ENCODE measurements at regions not wholly inside any gene's neighbourhood (a gene's known extent, or its start where the extent isn't known, plus 50 kb on each side); places are given as distances from the start of the nearest gene placed in this dataset.
"Not testable (repeated sequence)": the region's sequence is repeated elsewhere in the genome, so short reads cannot be mapped to it uniquely, and the experiment has no call there.

GRCh38 chr1:79974659-79975058, 968.1 kb upstream of the ADGRL4 start:
- no peak for DNase-seq

DNA sequence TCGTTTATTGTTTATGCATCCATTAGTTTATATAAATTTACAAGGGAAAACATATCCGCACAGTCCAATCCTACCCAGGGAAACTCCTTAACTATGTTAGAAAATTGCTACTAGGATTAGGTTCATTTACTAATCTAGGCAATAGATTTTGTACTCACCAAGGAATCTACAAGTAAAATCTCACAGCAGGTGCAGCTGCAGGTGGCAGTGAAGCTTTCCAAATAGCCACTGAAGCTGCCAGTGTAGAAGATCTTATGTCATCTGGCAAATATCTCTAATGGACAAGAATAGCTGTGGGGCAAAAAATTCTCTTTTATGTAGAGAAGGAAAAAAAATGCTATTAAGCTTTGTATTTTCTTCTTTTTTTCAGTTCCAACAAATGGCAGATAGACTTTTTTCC, 963.4 kb upstream of the ADGRL4 start:
- no peak for DNase-seq

DNA sequence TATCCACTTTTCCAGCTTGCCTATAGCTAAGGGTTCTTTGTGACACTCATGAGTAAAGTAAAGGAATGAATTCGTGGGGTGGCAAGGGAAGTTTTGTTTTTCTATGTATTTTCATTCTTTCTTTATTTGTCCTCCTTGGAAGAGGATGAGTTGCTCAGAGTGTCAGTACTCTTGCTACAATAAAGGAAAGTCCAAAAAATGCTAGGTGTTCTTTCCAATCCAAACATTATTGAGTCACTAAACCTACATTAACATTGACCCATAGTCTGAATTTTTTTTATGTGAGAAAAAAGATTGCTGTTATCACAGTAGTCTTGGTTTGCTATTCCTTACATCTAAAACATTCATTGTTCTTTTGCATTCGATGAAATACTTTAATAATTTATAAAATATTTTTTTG, 959.9 kb upstream of the ADGRL4 start:
- no peak for DNase-seq

GRCh38 chr1:79959635-79960034, 953.1 kb upstream of the ADGRL4 start:
- DNase-seq, result no peak

DNA sequence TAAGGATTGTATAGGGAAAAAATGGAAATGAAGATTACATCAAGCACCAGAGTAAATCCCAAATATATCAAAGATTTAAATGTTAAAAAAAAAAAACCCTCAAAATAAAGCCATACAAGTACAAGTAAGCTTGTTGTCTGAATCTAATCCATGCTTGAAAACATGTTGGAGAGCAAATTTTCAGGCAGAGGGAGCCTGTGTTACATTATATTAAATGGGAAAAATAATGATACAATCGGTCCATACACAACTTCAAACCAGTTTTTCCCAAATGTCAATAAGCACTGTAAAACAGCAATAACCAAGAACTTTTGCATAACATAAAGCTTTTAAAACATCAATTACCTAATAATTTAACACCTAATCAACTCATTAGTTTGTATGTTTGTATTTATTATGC, 949.4 kb upstream of the ADGRL4 start:
- DNase-seq, result no peak

DNA sequence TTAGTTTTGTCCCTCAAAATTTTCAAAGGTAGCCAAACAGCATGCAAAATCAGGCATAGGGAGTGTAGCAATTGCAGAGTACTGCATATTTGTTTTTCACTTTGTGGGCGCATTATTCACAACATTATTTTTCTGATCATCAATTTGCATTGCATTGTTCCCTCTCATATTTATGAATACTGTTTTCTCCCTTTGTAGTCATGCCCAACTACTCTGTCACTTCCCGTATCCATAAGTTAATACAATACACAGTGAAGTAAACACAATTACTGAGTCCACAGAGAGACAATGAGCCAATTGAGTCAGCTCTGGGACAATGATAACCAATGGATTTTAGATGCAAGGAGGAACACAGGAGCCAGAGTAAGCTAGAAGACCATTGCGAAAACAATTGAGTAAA, 944.0 kb upstream of the ADGRL4 start:
- DNase-seq, result no peak

DNA sequence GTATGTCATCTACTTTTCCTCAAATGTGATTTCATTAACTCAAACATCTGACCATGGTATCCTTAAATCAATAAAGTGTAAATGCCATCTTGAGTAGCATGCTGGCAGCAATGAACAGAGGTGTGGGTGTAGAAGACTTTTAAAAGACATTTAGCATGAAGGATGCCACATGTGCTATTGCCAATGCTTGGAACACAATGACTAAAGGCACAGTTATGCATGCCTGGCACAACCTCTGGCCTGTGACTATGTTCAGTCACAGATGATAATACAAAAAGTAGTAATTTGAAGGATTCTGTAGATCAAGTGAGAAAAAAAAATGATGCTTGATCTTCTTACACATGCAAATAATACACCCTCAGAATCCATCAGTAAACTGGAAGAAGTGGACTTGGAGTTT, 938.9 kb upstream of the ADGRL4 start:
- no peak for DNase-seq

DNA sequence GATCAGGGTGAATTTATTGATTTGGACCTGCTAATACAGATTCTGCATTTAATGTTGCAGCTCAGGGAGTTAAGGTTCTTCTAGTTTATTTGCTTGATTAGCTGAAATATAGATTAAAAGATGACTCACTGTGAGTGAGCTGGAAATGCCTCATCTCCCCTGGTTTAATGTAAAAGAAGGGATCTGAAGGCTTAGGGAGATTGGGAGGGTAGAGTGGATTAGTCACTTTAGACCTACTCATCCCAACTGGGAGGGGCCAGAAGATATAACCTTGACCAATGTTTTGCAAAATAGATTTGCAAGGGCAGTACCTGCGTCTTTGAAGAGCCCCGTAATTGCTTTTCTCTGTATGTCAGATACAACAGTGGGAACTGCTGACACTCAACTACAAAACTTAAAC, 922.8 kb upstream of the ADGRL4 start:
- no peak for DNase-seq

DNA sequence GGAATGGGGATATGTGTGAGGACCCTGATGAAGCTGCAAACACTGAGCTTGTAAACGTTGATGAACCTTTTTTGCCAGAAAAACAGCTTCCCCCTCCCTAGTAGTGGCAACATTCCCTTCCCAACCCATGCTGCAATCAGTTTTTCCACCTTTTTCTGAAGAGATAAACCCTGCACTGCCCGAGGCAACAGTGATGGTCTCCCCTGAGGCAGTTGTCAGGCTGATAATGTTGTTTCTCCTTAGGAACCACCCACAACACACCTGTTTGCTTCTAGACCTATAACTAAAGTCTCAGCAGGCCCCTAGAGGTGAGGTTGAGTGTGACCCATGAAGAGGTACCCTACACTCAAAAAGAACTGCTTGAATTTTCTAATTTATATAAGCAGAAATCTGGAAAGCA, 922.4 kb upstream of the ADGRL4 start:
- DNase-seq, result no peak

GRCh38 chr1:79920960-79921669, 914.6 kb upstream of the ADGRL4 start:
- no peak for DNase-seq

DNA sequence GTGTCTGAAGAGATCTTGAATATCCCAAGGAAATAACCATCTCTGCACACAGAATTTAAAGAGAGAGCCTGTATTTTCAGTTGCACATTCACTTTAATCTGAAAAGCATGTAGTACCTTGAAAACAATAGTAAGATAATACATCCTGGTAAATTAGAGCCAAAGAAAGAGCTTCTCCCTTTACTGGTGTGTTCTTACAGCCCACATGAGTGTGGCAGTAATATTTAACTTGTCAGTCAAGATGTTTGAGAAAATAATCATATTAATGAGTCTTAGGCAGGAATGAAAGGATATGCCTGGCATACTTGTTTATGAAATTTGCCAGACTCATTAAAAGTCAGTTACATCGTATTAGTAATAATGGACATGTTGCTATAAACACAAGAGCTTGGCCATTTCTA, 908.4 kb upstream of the ADGRL4 start:
- no peak for DNase-seq

DNA sequence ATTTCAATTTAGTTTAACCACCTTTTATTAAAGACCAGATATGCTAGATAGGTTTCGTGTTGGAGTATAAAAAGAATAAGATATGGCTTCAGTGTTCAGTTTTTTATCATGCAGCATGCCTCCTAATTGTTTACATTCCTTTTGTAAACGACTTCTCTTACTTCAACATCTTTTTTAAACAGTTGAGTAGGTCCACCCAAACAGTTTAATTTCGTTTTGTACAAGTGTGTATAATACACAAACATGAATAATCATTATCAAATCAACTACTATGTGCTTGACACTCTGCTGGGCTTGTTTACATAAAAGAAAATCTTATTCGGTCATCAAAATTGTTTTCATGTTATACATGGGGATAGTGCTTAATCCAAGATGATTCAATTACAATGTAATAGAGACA, 906.3 kb upstream of the ADGRL4 start:
- DNase-seq, result no peak

GRCh38 chr1:79903321-79903720, 896.8 kb upstream of the ADGRL4 start:
- DNase-seq, result no peak

- DNase-seq, result no peak
Observed at GRCh38 chr1:79902418-79902817, 895.9 kb upstream of the ADGRL4 start.

DNA sequence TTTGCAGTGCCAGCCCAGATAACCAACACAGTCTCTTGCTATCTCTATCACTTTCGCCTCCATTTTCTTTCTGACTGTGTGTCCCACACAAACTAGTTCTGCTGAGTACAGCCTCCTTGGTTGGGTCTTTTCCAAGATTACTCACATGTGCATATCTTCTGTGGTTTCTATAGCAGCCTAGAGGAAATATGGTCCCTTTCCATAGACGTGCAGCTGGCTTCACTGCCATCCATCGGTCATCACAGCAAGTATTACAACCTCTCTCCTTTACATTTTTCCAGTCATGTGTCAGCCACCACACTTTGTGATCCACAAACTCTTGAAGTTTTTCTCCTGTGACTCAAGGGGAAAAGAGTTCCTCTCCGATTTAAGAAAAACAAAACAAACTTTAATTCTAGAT, 893.4 kb upstream of the ADGRL4 start:
- DNase-seq, result no peak

- DNase-seq, result no peak
Observed at GRCh38 chr1:79896140-79896539, 889.6 kb upstream of the ADGRL4 start.

GRCh38 chr1:79895573-79895972, 889.0 kb upstream of the ADGRL4 start:
- no peak for DNase-seq

GRCh38 chr1:79894129-79894528, 887.6 kb upstream of the ADGRL4 start:
- not testable (repeated sequence) for DNase-seq

- DNase-seq, result no peak
Observed at GRCh38 chr1:79887059-79887458, 880.5 kb upstream of the ADGRL4 start.

DNA sequence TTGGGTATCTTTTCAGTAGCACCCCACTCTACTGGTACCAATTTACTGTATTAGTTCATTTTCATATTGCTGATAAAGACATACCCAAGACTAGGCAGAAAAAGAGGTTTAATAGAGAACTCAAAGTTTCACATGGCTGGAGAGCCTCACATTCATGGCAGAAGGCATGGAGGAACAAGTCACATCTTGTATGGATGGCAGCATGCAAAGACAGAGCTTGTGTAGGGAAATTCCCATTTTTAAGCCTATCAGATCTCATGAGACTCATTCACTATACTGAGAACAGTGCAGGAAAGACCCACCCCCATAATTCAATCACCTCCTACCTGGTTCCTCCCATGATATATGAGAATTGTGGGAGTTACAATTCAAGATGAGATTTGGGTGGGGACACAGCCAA, 878.6 kb upstream of the ADGRL4 start:
- no peak for DNase-seq

- DNase-seq, result no peak
Observed at GRCh38 chr1:79877086-79877485, 870.6 kb upstream of the ADGRL4 start.

DNA sequence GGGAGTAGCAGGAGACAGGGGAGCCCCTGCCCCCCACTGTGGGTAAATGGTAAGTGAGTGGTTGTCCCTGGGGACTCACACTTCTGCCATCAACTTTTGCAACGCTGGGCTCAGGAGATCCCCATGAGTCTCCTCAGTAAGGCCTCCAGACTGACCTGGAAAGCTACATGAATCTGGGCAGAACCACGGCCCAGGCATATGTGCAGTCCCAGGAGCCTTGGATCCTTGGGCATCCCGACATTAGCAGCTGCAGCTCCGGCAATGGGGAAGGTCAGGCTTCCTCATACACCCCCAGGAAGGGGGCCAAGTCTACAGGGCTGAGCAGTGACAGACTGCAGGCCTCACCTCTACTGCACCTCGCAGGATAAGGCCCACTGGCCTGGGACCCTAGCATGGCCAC, 868.7 kb upstream of the ADGRL4 start:
- DNase-seq, result no peak

DNA sequence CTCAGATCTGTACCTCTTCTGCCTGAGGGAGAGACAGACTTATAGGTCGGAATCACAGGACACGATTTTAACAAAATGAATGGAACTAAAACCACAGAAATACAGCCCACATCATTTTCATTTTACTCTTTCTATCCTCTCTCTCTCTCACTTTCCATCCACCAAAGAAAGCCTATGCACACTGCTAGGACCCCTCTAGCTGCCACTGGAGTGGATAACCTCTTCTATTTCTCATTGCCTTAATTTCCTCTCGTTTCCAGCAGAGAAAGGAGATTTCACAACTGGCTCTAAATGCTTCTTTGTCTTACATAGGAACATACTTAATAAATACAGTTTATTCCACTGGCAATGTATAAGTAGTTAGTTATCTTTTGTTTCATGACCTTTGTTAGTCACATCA, 867.8 kb upstream of the ADGRL4 start:
- no peak for DNase-seq

- DNase-seq, result no peak
Observed at GRCh38 chr1:79859212-79859948, 852.9 kb upstream of the ADGRL4 start.

GRCh38 chr1:79852004-79852403, 845.5 kb upstream of the ADGRL4 start:
- no peak for DNase-seq
